ENCODE measurements at regions not wholly inside any gene's neighbourhood (a gene's known extent, or its start where the extent isn't known, plus 50 kb on each side); places are given as distances from the start of the nearest gene placed in this dataset.
"Not testable (repeated sequence)": the region's sequence is repeated elsewhere in the genome, so short reads cannot be mapped to it uniquely, and the experiment has no call there.

GRCh38 chr18:70525322-70525721 lies 236.5 kb downstream of the SOCS6 start:
- not testable (repeated sequence) for H3K36me3 Mint-ChIP-seq, H3K4me1 Mint-ChIP-seq
- peak overlapping the region in 1 of 9 donors; percentile 27 for H3K27ac Mint-ChIP-seq

GRCh38 chr18:70523792-70524182 lies 234.9 kb downstream of the SOCS6 start:
- ChIA-PET POLR2A (no interaction called here), CTCF (no interaction called here)
- no peak for ATAC-seq
- H3K27me3 ChIP-seq (ENCODE audit: control insufficient read depth in 2 of 2, insufficient read depth in 2 of 2, low read length in 2 of 2) = no peaks in the 10 kb centered on the region
- no peak for DNase-seq
- Mint-ChIP-seq H3K4me3 (no peak overlapping the region), H3K9me3 (peaks cover 0 to 16% (median 5%) of the 10 kb centered on the region in 11 donors), H3K36me3 (peaks cover 0 to 5% (median 4%) of the 10 kb centered on the region in 5 donors), H3K27me3 (peaks cover 0 to 4% (median 0%) of the 10 kb centered on the region in 5 donors), H3K4me1 (no peaks in the 10 kb centered on the region), H3K27ac (no peak overlapping the region)
- H3K4me1 ChIP-seq (ENCODE audit: control insufficient read depth in 2 of 2, insufficient read depth in 2 of 2, low read length in 2 of 2) = no peaks in the 10 kb centered on the region
- no peaks in the 10 kb centered on the region for H3K36me3 ChIP-seq (ENCODE audit: control insufficient read depth in 2 of 3, insufficient read depth in 3 of 3, low read length in 3 of 3)
- intact Hi-C loops (cut with micrococcal nuclease) = no loop called here
- no peaks in the 10 kb centered on the region for H3K9me3 ChIP-seq (ENCODE audit: control insufficient read depth in 2 of 3, low read length in 3 of 3)
- no peak overlapping the region for H3K27ac ChIP-seq (ENCODE audit: low read depth, low read length)
- no peak overlapping the region for H3K4me3 ChIP-seq (ENCODE audit: low read length)

More at GRCh38 chr18:70525322-70525721, 236.5 kb downstream of the SOCS6 start:
- H3K27me3 Mint-ChIP-seq; H3K4me1 ChIP-seq (ENCODE audit: control insufficient read depth in 2 of 2, insufficient read depth in 2 of 2, low read length in 2 of 2); intact Hi-C loops (cut with micrococcal nuclease); POLR2A ChIA-PET; DNase-seq; H3K4me3 ChIP-seq (ENCODE audit: low read length); H3K27ac ChIP-seq (ENCODE audit: low read depth, low read length); H3K4me3 Mint-ChIP-seq; H3K36me3 ChIP-seq (ENCODE audit: control insufficient read depth in 2 of 3, insufficient read depth in 3 of 3, low read length in 3 of 3); CTCF ChIA-PET; H3K27me3 ChIP-seq (ENCODE audit: control insufficient read depth in 2 of 2, insufficient read depth in 2 of 2, low read length in 2 of 2); H3K9me3 ChIP-seq (ENCODE audit: control insufficient read depth in 2 of 3, low read length in 3 of 3); ATAC-seq: not testable (repeated sequence)
- peaks cover 0 to 16% (median 6%) of the 10 kb centered on the region in 11 donors for H3K9me3 Mint-ChIP-seq

- H3K36me3 Mint-ChIP-seq = peaks cover 0 to 5% (median under 1%) of the 10 kb centered on the region in 5 donors
- ATAC-seq (no peak), DNase-seq (no peak)
- Histone ChIP-seq H3K9me3 (ENCODE audit: control insufficient read depth in 2 of 3, low read length in 3 of 3) (no peaks in the 10 kb centered on the region), H3K4me3 (ENCODE audit: low read length) (no peak overlapping the region), H3K36me3 (ENCODE audit: control insufficient read depth in 2 of 3, insufficient read depth in 3 of 3, low read length in 3 of 3) (no peaks in the 10 kb centered on the region), H3K4me1 (ENCODE audit: control insufficient read depth in 2 of 2, insufficient read depth in 2 of 2, low read length in 2 of 2) (no peaks in the 10 kb centered on the region), H3K27me3 (ENCODE audit: control insufficient read depth in 2 of 2, insufficient read depth in 2 of 2, low read length in 2 of 2) (no peaks in the 10 kb centered on the region), H3K27ac (ENCODE audit: low read depth, low read length) (no peak overlapping the region)
- H3K4me3 Mint-ChIP-seq = no peak overlapping the region
- ChIA-PET CTCF (no interaction called here), POLR2A (no interaction called here)
- intact Hi-C loops (cut with micrococcal nuclease) = no loop called here
- H3K9me3 Mint-ChIP-seq = peaks cover 0 to 16% (median 5%) of the 10 kb centered on the region in 11 donors
- no peaks in the 10 kb centered on the region for H3K4me1 Mint-ChIP-seq
- peaks cover 0 to 4% (median 0%) of the 10 kb centered on the region in 5 donors for H3K27me3 Mint-ChIP-seq
- no peak overlapping the region for H3K27ac Mint-ChIP-seq
These were observed 234.4 kb downstream of the SOCS6 start for GRCh38 chr18:70523035-70523791.

- no peak overlapping the region for H3K4me3 Mint-ChIP-seq
- no peaks in the 10 kb centered on the region for H3K4me1 Mint-ChIP-seq
- Histone ChIP-seq H3K4me3 (ENCODE audit: low read length) (no peak overlapping the region), H3K9me3 (ENCODE audit: control insufficient read depth in 2 of 3, low read length in 3 of 3) (no peaks in the 10 kb centered on the region), H3K27ac (ENCODE audit: low read depth, low read length) (no peak overlapping the region), H3K4me1 (ENCODE audit: control insufficient read depth in 2 of 2, insufficient read depth in 2 of 2, low read length in 2 of 2) (no peaks in the 10 kb centered on the region), H3K27me3 (ENCODE audit: control insufficient read depth in 2 of 2, insufficient read depth in 2 of 2, low read length in 2 of 2) (no peaks in the 10 kb centered on the region), H3K36me3 (ENCODE audit: control insufficient read depth in 2 of 3, insufficient read depth in 3 of 3, low read length in 3 of 3) (no peaks in the 10 kb centered on the region)
- intact Hi-C loops (cut with micrococcal nuclease) = no loop called here
- H3K36me3 Mint-ChIP-seq = peaks cover 0 to 5% (median 0%) of the 10 kb centered on the region in 5 donors
- ATAC-seq (no peak), DNase-seq (no peak)
- POLR2A ChIA-PET = no interaction called here
- CTCF ChIA-PET = no interaction called here
- peaks cover 0 to 4% (median 0%) of the 10 kb centered on the region in 5 donors for H3K27me3 Mint-ChIP-seq
- peaks cover 0 to 15% (median 4%) of the 10 kb centered on the region in 11 donors for H3K9me3 Mint-ChIP-seq
- H3K27ac Mint-ChIP-seq = no peak overlapping the region
These were observed 233.4 kb downstream of the SOCS6 start for GRCh38 chr18:70522183-70522680.

- ChIA-PET CTCF (no interaction called here), POLR2A (no interaction called here)
- Histone ChIP-seq H3K27ac (ENCODE audit: low read depth, low read length) (no peak overlapping the region), H3K4me1 (ENCODE audit: control insufficient read depth in 2 of 2, insufficient read depth in 2 of 2, low read length in 2 of 2) (no peaks in the 10 kb centered on the region), H3K4me3 (ENCODE audit: low read length) (no peak overlapping the region), H3K36me3 (ENCODE audit: control insufficient read depth in 2 of 3, insufficient read depth in 3 of 3, low read length in 3 of 3) (no peaks in the 10 kb centered on the region), H3K27me3 (ENCODE audit: control insufficient read depth in 2 of 2, insufficient read depth in 2 of 2, low read length in 2 of 2) (no peaks in the 10 kb centered on the region), H3K9me3 (ENCODE audit: control insufficient read depth in 2 of 3, low read length in 3 of 3) (no peaks in the 10 kb centered on the region)
- DNase-seq = no peak
- intact Hi-C loops (cut with micrococcal nuclease) = no loop called here
- peaks cover 0 to 4% (median 0%) of the 10 kb centered on the region in 5 donors for H3K27me3 Mint-ChIP-seq
- no peak overlapping the region for H3K27ac Mint-ChIP-seq
- no peak overlapping the region for H3K4me3 Mint-ChIP-seq
- no peaks in the 10 kb centered on the region for H3K36me3 Mint-ChIP-seq
- peaks cover 0 to 7% (median 0%) of the 10 kb centered on the region in 11 donors for H3K9me3 Mint-ChIP-seq
- no peak for ATAC-seq
- no peaks in the 10 kb centered on the region for H3K4me1 Mint-ChIP-seq
These were observed 232.0 kb downstream of the SOCS6 start for GRCh38 chr18:70520867-70521266.

- Histone ChIP-seq H3K9me3 (ENCODE audit: control insufficient read depth in 2 of 3, low read length in 3 of 3) (no peaks in the 10 kb centered on the region), H3K4me1 (ENCODE audit: control insufficient read depth in 2 of 2, insufficient read depth in 2 of 2, low read length in 2 of 2) (no peaks in the 10 kb centered on the region), H3K27me3 (ENCODE audit: control insufficient read depth in 2 of 2, insufficient read depth in 2 of 2, low read length in 2 of 2) (no peaks in the 10 kb centered on the region), H3K27ac (ENCODE audit: low read depth, low read length) (no peak overlapping the region), H3K36me3 (ENCODE audit: control insufficient read depth in 2 of 3, insufficient read depth in 3 of 3, low read length in 3 of 3) (no peaks in the 10 kb centered on the region), H3K4me3 (ENCODE audit: low read length) (no peak overlapping the region)
- H3K27me3 Mint-ChIP-seq = no peaks in the 10 kb centered on the region
- no peak overlapping the region for H3K4me3 Mint-ChIP-seq
- H3K27ac Mint-ChIP-seq = no peak overlapping the region
- H3K9me3 Mint-ChIP-seq = peaks cover 0 to 7% (median 0%) of the 10 kb centered on the region in 11 donors
- no peak for DNase-seq
- no peaks in the 10 kb centered on the region for H3K4me1 Mint-ChIP-seq
- intact Hi-C loops (cut with micrococcal nuclease) = no loop called here
- no peak for ATAC-seq
- ChIA-PET POLR2A (no interaction called here), CTCF (interaction anchor here (0.7 kb wide), 1 partner anchor 80 kb away, joined by 3 read pairs; no protein-coding TSS in a partner anchor)
- H3K36me3 Mint-ChIP-seq = no peaks in the 10 kb centered on the region
These were observed 224.8 kb downstream of the SOCS6 start for GRCh38 chr18:70513502-70514171.

Data from naive thymus-derived CD4-positive, alpha-beta T cell (primary cell).